GM12878 (cell line): ENCODE measurements at regions not wholly inside any gene's neighbourhood (a gene's known extent, or its start where the extent isn't known, plus 50 kb on each side); places are given as distances from the start of the nearest gene placed in this dataset.

Experiments used
- ATAC-seq: fragments of 200-7000 bp; cut with Tn5 transposase; 3 replicates; pipeline ENCODE4 v1.9.1; 2020; ENCODE audit warnings: mild to moderate bottlenecking, moderate library complexity
- BruUV-seq: library from RNA; stranded (reverse); fragments of 400-500 nt; replicated peaks from 2 replicates; lab custom pipeline; 2021; lab: Mats Ljungman, UMichigan
- CTCF ChIA-PET: fragments of 300-600 bp; sonication (Branson Sonifier 250); formaldehyde crosslinking; extraction: SDS; loops from one replicate; lab custom pipeline; 2021; ENCODE audit warnings: inconsistent platforms; lab: Yijun Ruan, JAX
- POLR2A ChIA-PET: fragments of 350-600 bp; formaldehyde crosslinking; extraction: SDS; loops from one replicate; lab custom pipeline; 2021; ENCODE audit warnings: inconsistent platforms; lab: Charles Lee
- RAD21 ChIA-PET: fragments of 300-600 bp; sonication (Branson Sonifier 250); formaldehyde crosslinking; loops from one replicate; lab custom pipeline; 2023; ENCODE audit warnings: antibody characterized with exemption; ENCODE audit not compliant: unreplicated experiment; lab: Charles Lee
- SMC1A ChIA-PET: fragments of 300-600 bp; sonication (Branson Sonifier 250); formaldehyde crosslinking; loops from one replicate; lab custom pipeline; 2023; ENCODE audit not compliant: unreplicated experiment, uncharacterized antibody; lab: Charles Lee
- DNase-seq: peaks from one replicate; pipeline ENCODE4 v3.0.0-alpha.2; 2011; ENCODE audit warnings: low read depth, low spot score
- FAIRE-seq: peaks from 3 replicates; lab custom pipeline; 2011; peaks lifted over from hg19 to GRCh38; lab: Jason Lieb, UNC
- H2AFZ ChIP-seq: 2 replicates; pipeline ENCODE4 v1.6.0; 2011; ENCODE audit warnings: low read depth, low read length, control low read depth; ENCODE audit not compliant: control insufficient read depth
- H3K27ac ChIP-seq: 2 replicates; pipeline ENCODE4 v1.5.1; 2011; ENCODE audit warnings: control low read depth; ENCODE audit not compliant: control insufficient read depth, insufficient read depth
- H3K27me3 ChIP-seq, 2 experiments: replicated peaks in 1 of 2; 2 replicates each; pipeline versions ENCODE4 v1.6.0 to v1.6.1; 2011; ENCODE audit warnings: low read length in 1 of 2; ENCODE audit not compliant: control insufficient read depth in 2 of 2, insufficient read depth in 2 of 2
- H3K36me3 ChIP-seq, 2 experiments: 2 replicates each; pipeline ENCODE4 v1.5.1; 2011; ENCODE audit warnings: low read length in 1 of 2; ENCODE audit not compliant: control insufficient read depth in 2 of 2, insufficient read depth in 2 of 2
- H3K4me1 ChIP-seq: 2 replicates; pipeline ENCODE4 v1.6.1; 2011; ENCODE audit warnings: mild to moderate bottlenecking, low read length, moderate library complexity, mixed read lengths; ENCODE audit not compliant: control insufficient read depth, insufficient read depth
- H3K4me2 ChIP-seq: 2 replicates; pipeline ENCODE4 v1.6.0; 2011; ENCODE audit warnings: control low read depth; ENCODE audit not compliant: control insufficient read depth, insufficient read depth
- H3K4me3 ChIP-seq: fragments of 200-600 bp; sonication (generic); 2 replicates; pipeline ENCODE4 v1.5.1; 2016
- H3K79me2 ChIP-seq: 2 replicates; pipeline ENCODE4 v1.6.0; 2011; ENCODE audit warnings: low read length; ENCODE audit not compliant: control insufficient read depth, insufficient read depth
- H3K9ac ChIP-seq: 2 replicates; pipeline ENCODE4 v1.8.0; 2011; ENCODE audit warnings: low read length, control low read depth, mixed read lengths; ENCODE audit not compliant: control insufficient read depth, insufficient read depth
- H3K9me3 ChIP-seq: replicated peaks from 3 replicates; pipeline ENCODE4 v1.5.1; 2011; ENCODE audit warnings: mild to moderate bottlenecking, low read length; ENCODE audit not compliant: control insufficient read depth, insufficient read depth
- H4K20me1 ChIP-seq: 2 replicates; pipeline ENCODE4 v1.6.0; 2011; ENCODE audit not compliant: control insufficient read depth, insufficient read depth
- CUX1 ChIP-seq: IDR thresholded peaks from 2 replicates; pipeline ENCODE4 v1.6.1; 2012; ENCODE audit warnings: improper control_type of control experiment, low read depth, low read length; ENCODE audit not compliant: insufficient replicate concordance
- DPF2 ChIP-seq: fragments of 450-650 bp; IDR thresholded peaks from 2 replicates; pipeline ENCODE4 v1.6.1; 2017; ENCODE audit warnings: mild to moderate bottlenecking
- EZH2 ChIP-seq: IDR thresholded peaks from 2 replicates; pipeline ENCODE4 v1.6.1; 2012; ENCODE audit warnings: low read depth, mild to moderate bottlenecking, control low read depth, inconsistent platforms, low read length, borderline replicate concordance; ENCODE audit not compliant: control insufficient read depth
- FOXK2 ChIP-seq: fragments of 450-650 bp; IDR thresholded peaks from 2 replicates; pipeline ENCODE4 v1.6.1; 2017; ENCODE audit warnings: mild to moderate bottlenecking, moderate library complexity
- FOXM1 ChIP-seq: IDR thresholded peaks from 2 replicates; pipeline ENCODE4 v1.6.1; 2012; ENCODE audit warnings: low read depth, mild to moderate bottlenecking, inconsistent platforms, low read length, moderate library complexity
- IKZF2 ChIP-seq, 2 experiments: fragments of 450-650 bp; IDR thresholded peaks; 2 replicates each; pipeline ENCODE4 v1.6.1; 2017; ENCODE audit warnings: mild to moderate bottlenecking in 2 of 2, moderate library complexity in 2 of 2
- MEF2A ChIP-seq: IDR thresholded peaks from 2 replicates; pipeline ENCODE4 v1.6.1; 2011; ENCODE audit warnings: low read depth, mild to moderate bottlenecking, low read length, moderate library complexity; ENCODE audit not compliant: insufficient read depth
- MTA3 ChIP-seq: IDR thresholded peaks from 2 replicates; pipeline ENCODE4 v1.6.1; 2012; ENCODE audit warnings: low read length, inconsistent platforms, borderline replicate concordance
- SIX5 ChIP-seq: IDR thresholded peaks from 2 replicates; pipeline ENCODE4 v1.6.1; 2011; ENCODE audit warnings: mild to moderate bottlenecking, low read depth, low read length, moderate library complexity; ENCODE audit not compliant: severe bottlenecking
- SREBF2 ChIP-seq: IDR thresholded peaks from 2 replicates; pipeline ENCODE4 v1.6.1; 2012; ENCODE audit warnings: mild to moderate bottlenecking, low read length
- SRF ChIP-seq, 2 experiments: IDR thresholded peaks; 2 replicates each; pipeline ENCODE4 v1.6.1; 2011; ENCODE audit warnings: low read depth in 2 of 2, low read length in 2 of 2, mild to moderate bottlenecking in 1 of 2, moderate library complexity in 1 of 2
- TCF3 ChIP-seq: IDR thresholded peaks from 2 replicates; pipeline ENCODE4 v1.6.1; 2012; ENCODE audit warnings: low read depth, mild to moderate bottlenecking, low read length, borderline replicate concordance; ENCODE audit not compliant: insufficient read depth
- YBX1 ChIP-seq: fragments of 450-650 bp; IDR thresholded peaks from 2 replicates; pipeline ENCODE4 v1.6.1; 2016; ENCODE audit warnings: antibody characterized with exemption
- WGBS: methylation state at CpG from one replicate; pipeline ENCODE4 v1.1.6; 2016; ENCODE audit warnings: low lambda C conversion rate; ENCODE audit not compliant: insufficient replicate concordance, insufficient coverage; ENCODE audit errors: missing lambda C conversion rate; 5-methylcytosine and 5-hydroxymethylcytosine counted together
- in situ Hi-C: fragments of 300-500 bp; cut with MboI; formaldehyde crosslinking; loops from 9 replicates; pipeline ENCODE4 v1.14.3; 2018; ENCODE audit warnings: mixed read lengths
- intact Hi-C: fragments of 100-400 bp; cut with micrococcal nuclease; formaldehyde crosslinking; loops from one replicate; pipeline ENCODE4 v1.14.2; 2022; ENCODE audit not compliant: unreplicated experiment
- TF ChIP-seq, protein P1 (sequence below): IDR thresholded peaks from 2 replicates; pipeline ENCODE4 v1.6.1; 2011; ENCODE audit warnings: mild to moderate bottlenecking, low read depth, low read length, moderate library complexity; ENCODE audit not compliant: insufficient replicate concordance

GRCh38 chr10:47187592-47187991 is 112.4 kb upstream of the GDF10 start:
- H3K4me1 ChIP-seq, result no peaks in the 10 kb centered on the region
- no peak for ATAC-seq
- no peaks in the 10 kb centered on the region for H4K20me1 ChIP-seq
- H2AFZ ChIP-seq, result no peak overlapping the region
- no peak for FAIRE-seq
- CTCF ChIA-PET, result no interaction called here
- H3K4me3 ChIP-seq, result no peak overlapping the region
- H3K79me2 ChIP-seq, result no peaks in the 10 kb centered on the region
- H3K27me3 ChIP-seq, result no peaks in the 10 kb centered on the region; a peak in 2 of 4 replicates
- H3K4me2 ChIP-seq, result no peak overlapping the region
- DNase-seq, result no peak
- no TSS peak for BruUV-seq
- in situ Hi-C loops, result no loop called here
- 22% methylated on average over 7 of the region's 7 CpGs for WGBS
- SMC1A ChIA-PET, result no interaction called here
- H3K27ac ChIP-seq, result no peak overlapping the region
- intact Hi-C loops, result no loop called here
- H3K9me3 ChIP-seq, result no peaks in the 10 kb centered on the region
- no peak overlapping the region for H3K9ac ChIP-seq
- RAD21 ChIA-PET, result no interaction called here
- POLR2A ChIA-PET, result no interaction called here
- no peak for TF ChIP-seq MTA3
- no peak for TF ChIP-seq DPF2
- no peak for TF ChIP-seq FOXK2
- TF ChIP-seq IKZF2 (IDR thresholded peaks at IDR 0.05), result no peak
- no peak for TF ChIP-seq SREBF2
- TF ChIP-seq, protein P1, sequence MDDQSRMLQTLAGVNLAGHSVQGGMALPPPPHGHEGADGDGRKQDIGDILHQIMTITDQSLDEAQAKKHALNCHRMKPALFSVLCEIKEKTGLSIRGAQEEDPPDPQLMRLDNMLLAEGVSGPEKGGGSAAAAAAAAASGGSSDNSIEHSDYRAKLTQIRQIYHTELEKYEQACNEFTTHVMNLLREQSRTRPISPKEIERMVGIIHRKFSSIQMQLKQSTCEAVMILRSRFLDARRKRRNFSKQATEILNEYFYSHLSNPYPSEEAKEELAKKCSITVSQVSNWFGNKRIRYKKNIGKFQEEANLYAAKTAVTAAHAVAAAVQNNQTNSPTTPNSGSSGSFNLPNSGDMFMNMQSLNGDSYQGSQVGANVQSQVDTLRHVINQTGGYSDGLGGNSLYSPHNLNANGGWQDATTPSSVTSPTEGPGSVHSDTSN, result no peak
- no peak for TF ChIP-seq SRF (IDR thresholded peaks at IDR 0.05; ENCODE audit: low read depth in 2 of 2, low read length in 2 of 2)
- no peak for TF ChIP-seq SIX5
- H3K36me3 ChIP-seq, result no peaks in the 10 kb centered on the region

DNA sequence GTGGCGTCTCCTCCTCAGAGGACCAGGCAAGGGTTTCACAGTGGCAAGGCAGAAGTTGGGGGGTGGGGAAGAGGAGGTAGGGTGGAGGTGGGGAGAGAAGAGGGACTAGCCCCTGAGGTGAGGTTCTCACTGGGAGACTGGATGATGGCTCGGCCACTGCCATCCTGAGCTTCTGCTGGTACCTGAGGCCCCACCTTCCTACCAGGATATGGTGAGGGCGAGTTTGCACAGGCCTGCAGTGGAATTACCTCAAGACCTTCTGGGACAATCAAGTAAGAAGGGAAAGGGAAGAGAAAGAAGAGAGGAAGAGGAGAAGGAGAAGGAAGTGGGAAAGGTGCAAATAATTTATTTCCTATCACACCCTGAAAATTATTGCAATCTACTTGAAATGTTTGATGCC is 111.8 kb upstream of the GDF10 start:
- in situ Hi-C loops (no loop called here), intact Hi-C loops (no loop called here)
- H3K4me2 ChIP-seq, result no peak overlapping the region
- H3K9ac ChIP-seq, result no peak overlapping the region
- no TSS peak for BruUV-seq
- H2AFZ ChIP-seq, result no peak overlapping the region
- no peaks in the 10 kb centered on the region for H3K4me1 ChIP-seq
- DNase-seq, result no peak
- H3K36me3 ChIP-seq, result no peaks in the 10 kb centered on the region
- no peaks in the 10 kb centered on the region for H3K9me3 ChIP-seq
- WGBS, result 0% methylated on average over 3 of the region's 3 CpGs
- POLR2A ChIA-PET, result no interaction called here
- H3K79me2 ChIP-seq, result no peaks in the 10 kb centered on the region
- CTCF ChIA-PET, result no interaction called here
- no peaks in the 10 kb centered on the region; a peak in 2 of 4 replicates for H3K27me3 ChIP-seq
- RAD21 ChIA-PET, result no interaction called here
- SMC1A ChIA-PET, result no interaction called here
- ATAC-seq, result no peak
- H4K20me1 ChIP-seq, result no peaks in the 10 kb centered on the region
- H3K27ac ChIP-seq, result no peak overlapping the region
- no peak for FAIRE-seq
- H3K4me3 ChIP-seq, result no peak overlapping the region
- TF ChIP-seq YBX1 (no peak), EZH2 (no peak), CUX1 (no peak), FOXM1 (no peak), TCF3 (no peak), MEF2A (no peak)
